Mesendoderm (in vitro differentiated cells): ENCODE measurements at regions not wholly inside any gene's neighbourhood (a gene's known extent, or its start where the extent isn't known, plus 50 kb on each side); places are given as distances from the start of the nearest gene placed in this dataset.

Experiments used
- DNase-seq: peaks from one replicate; pipeline ENCODE4 v3.0.0; 2013
- H2AK5ac ChIP-seq: 2 replicates; pipeline ENCODE4 v1.6.1; 2013; ENCODE audit warnings: low read length, inconsistent platforms
- H2BK120ac ChIP-seq: 2 replicates; pipeline ENCODE4 v1.6.1; 2013; ENCODE audit warnings: low read depth, mild to moderate bottlenecking, low read length, moderate library complexity, mixed read lengths
- H2BK15ac ChIP-seq: replicated peaks from 2 replicates; pipeline ENCODE4 v1.6.1; 2013; ENCODE audit warnings: low read depth, mild to moderate bottlenecking, moderate library complexity
- H2BK5ac ChIP-seq: 2 replicates; pipeline ENCODE4 v1.6.1; 2013; ENCODE audit warnings: low read length, inconsistent platforms
- H3K18ac ChIP-seq: 2 replicates; pipeline ENCODE4 v1.6.1; 2013; ENCODE audit warnings: mild to moderate bottlenecking, low read length, mixed read lengths
- H3K23ac ChIP-seq: one replicate; pipeline ENCODE4 v1.6.1; 2013; ENCODE audit warnings: low read length
- H3K27ac ChIP-seq: 2 replicates; pipeline ENCODE4 v1.5.1; 2013; ENCODE audit warnings: low read depth, mild to moderate bottlenecking, inconsistent platforms, low read length, moderate library complexity
- H3K27me3 ChIP-seq: 2 replicates; pipeline ENCODE4 v1.6.1; 2013; ENCODE audit warnings: low read length, control low read depth, mild to moderate bottlenecking, inconsistent platforms; ENCODE audit not compliant: insufficient read depth, poor library complexity
- H3K36me3 ChIP-seq: 2 replicates; pipeline ENCODE4 v1.6.1; 2013; ENCODE audit warnings: low read length, inconsistent platforms; ENCODE audit not compliant: control insufficient read depth, insufficient read depth
- H3K4ac ChIP-seq: one replicate; pipeline ENCODE4 v1.6.1; 2013; ENCODE audit warnings: low read depth, mild to moderate bottlenecking, low read length, moderate library complexity
- H3K4me1 ChIP-seq: 2 replicates; pipeline ENCODE4 v1.6.1; 2013; ENCODE audit warnings: low read depth, low read length, inconsistent platforms; ENCODE audit not compliant: control insufficient read depth
- H3K4me2 ChIP-seq: 2 replicates; pipeline ENCODE4 v1.6.1; 2013; ENCODE audit warnings: low read length
- H3K4me3 ChIP-seq: 2 replicates; pipeline ENCODE4 v1.5.1; 2013; ENCODE audit warnings: mild to moderate bottlenecking, low read length
- H3K56ac ChIP-seq: one replicate; pipeline ENCODE4 v1.6.1; 2013; ENCODE audit warnings: low read length
- H3K79me1 ChIP-seq: 2 replicates; pipeline ENCODE4 v1.6.1; 2013; ENCODE audit warnings: low read length, inconsistent platforms
- H3K79me2 ChIP-seq: 2 replicates; pipeline ENCODE4 v1.6.1; 2013; ENCODE audit warnings: mild to moderate bottlenecking, low read length; ENCODE audit not compliant: control insufficient read depth, insufficient read depth
- H3K9ac ChIP-seq: 2 replicates; pipeline ENCODE4 v1.6.1; 2013; ENCODE audit warnings: low read length, inconsistent platforms
- H4K5ac ChIP-seq: one replicate; pipeline ENCODE4 v1.6.1; 2013; ENCODE audit warnings: low read length
- H4K8ac ChIP-seq: one replicate; pipeline ENCODE4 v1.6.1; 2013; ENCODE audit warnings: low read depth, mild to moderate bottlenecking, control low read depth, low read length, moderate library complexity
- WGBS: extraction: QIAGEN DNeasy Blood & Tissue Kit; methylation state at CpG from one replicate; pipeline ENCODE4 v1.1.7; 2013; ENCODE audit warnings: low lambda C conversion rate, missing lambda C conversion rate; ENCODE audit not compliant: insufficient coverage; ENCODE audit errors: extremely low coverage; 5-methylcytosine and 5-hydroxymethylcytosine counted together

- Histone ChIP-seq H2AK5ac (no peak overlapping the region), H4K5ac (no peak overlapping the region), H3K4me2 (no peak overlapping the region), H3K79me1 (no peaks in the 10 kb centered on the region), H3K23ac (no peak overlapping the region), H3K4me3 (no peak overlapping the region), H3K4ac (no peak overlapping the region), H4K8ac (no peak overlapping the region), H3K27ac (no peak overlapping the region), H3K56ac (no peak overlapping the region), H3K18ac (no peak overlapping the region), H2BK15ac (no peak overlapping the region), H2BK5ac (no peak overlapping the region), H3K9ac (no peak overlapping the region), H3K36me3 (no peaks in the 10 kb centered on the region), H2BK120ac (no peak overlapping the region), H3K4me1 (no peaks in the 10 kb centered on the region), H3K27me3 (no peaks in the 10 kb centered on the region), H3K79me2 (no peaks in the 10 kb centered on the region)
- no peak for DNase-seq
- WGBS: no CpG with 5 or more reads among the region's 2 CpGs
These were observed 140.2 kb upstream of the OTOS start for GRCh38 chr2:240280621-240281020.

- no peak for DNase-seq
- WGBS: no CpG with 5 or more reads among the region's 13 CpGs
- Histone ChIP-seq H4K8ac (no peak overlapping the region), H2BK15ac (no peak overlapping the region), H3K36me3 (no peaks in the 10 kb centered on the region), H3K4ac (no peak overlapping the region), H3K4me2 (no peak overlapping the region), H2AK5ac (no peak overlapping the region), H3K56ac (no peak overlapping the region), H3K79me1 (no peaks in the 10 kb centered on the region), H3K27ac (no peak overlapping the region), H3K18ac (no peak overlapping the region), H3K79me2 (no peaks in the 10 kb centered on the region), H2BK120ac (no peak overlapping the region), H3K4me3 (no peak overlapping the region), H2BK5ac (no peak overlapping the region), H3K9ac (no peak overlapping the region), H3K23ac (no peak overlapping the region), H3K27me3 (no peaks in the 10 kb centered on the region), H4K5ac (no peak overlapping the region), H3K4me1 (no peaks in the 10 kb centered on the region)
These were observed 144.2 kb upstream of the OTOS start for GRCh38 chr2:240284503-240285259.

- Histone ChIP-seq H3K18ac (no peak overlapping the region), H2BK120ac (no peak overlapping the region), H2BK15ac (no peak overlapping the region), H2BK5ac (no peak overlapping the region), H3K9ac (no peak overlapping the region), H4K8ac (no peak overlapping the region), H3K4ac (no peak overlapping the region), H3K4me2 (no peak overlapping the region), H3K23ac (no peak overlapping the region), H3K27me3 (no peaks in the 10 kb centered on the region), H3K56ac (no peak overlapping the region), H4K5ac (no peak overlapping the region), H3K36me3 (no peaks in the 10 kb centered on the region), H2AK5ac (no peak overlapping the region), H3K79me2 (no peaks in the 10 kb centered on the region), H3K27ac (no peak overlapping the region), H3K4me3 (no peak overlapping the region), H3K79me1 (no peaks in the 10 kb centered on the region), H3K4me1 (no peaks in the 10 kb centered on the region)
- no peak for DNase-seq
- no CpG with 5 or more reads among the region's 4 CpGs for WGBS
These were observed 145.3 kb upstream of the OTOS start for GRCh38 chr2:240285725-240286124.

- Histone ChIP-seq H3K18ac (no peak overlapping the region), H3K79me2 (no peaks in the 10 kb centered on the region), H3K4ac (no peak overlapping the region), H3K27ac (no peak overlapping the region), H2BK5ac (no peak overlapping the region), H3K56ac (no peak overlapping the region), H3K4me3 (no peak overlapping the region), H3K9ac (no peak overlapping the region), H4K8ac (no peak overlapping the region), H3K4me2 (no peak overlapping the region), H3K23ac (no peak overlapping the region), H2BK15ac (no peak overlapping the region), H3K36me3 (no peaks in the 10 kb centered on the region), H4K5ac (no peak overlapping the region), H2AK5ac (no peak overlapping the region), H3K4me1 (no peaks in the 10 kb centered on the region), H3K79me1 (no peaks in the 10 kb centered on the region), H3K27me3 (no peaks in the 10 kb centered on the region), H2BK120ac (no peak overlapping the region)
- no CpG with 5 or more reads among the region's 6 CpGs for WGBS
- no peak for DNase-seq
These were observed 146.1 kb upstream of the OTOS start for GRCh38 chr2:240286596-240286995.

GRCh38 chr2:240287011-240287410, 146.6 kb upstream of the OTOS start:
- DNase-seq: no peak
- no peaks in the 10 kb centered on the region for H3K79me1 ChIP-seq
- H2BK15ac ChIP-seq: no peak overlapping the region
- no peak overlapping the region for H2AK5ac ChIP-seq
- no peak overlapping the region for H3K18ac ChIP-seq
- no peak overlapping the region for H3K4me2 ChIP-seq
- no peaks in the 10 kb centered on the region for H3K36me3 ChIP-seq
- no peak overlapping the region for H2BK120ac ChIP-seq
- no peaks in the 10 kb centered on the region for H3K4me1 ChIP-seq
- no peak overlapping the region for H3K56ac ChIP-seq
- H3K4ac ChIP-seq: no peak overlapping the region
- no peaks in the 10 kb centered on the region for H3K27me3 ChIP-seq
- H4K8ac ChIP-seq: no peak overlapping the region
- H3K23ac ChIP-seq: no peak overlapping the region
- no peak overlapping the region for H4K5ac ChIP-seq
- no peak overlapping the region for H3K9ac ChIP-seq
- H2BK5ac ChIP-seq: no peak overlapping the region
- WGBS: no CpG with 5 or more reads among the region's 14 CpGs
- no peaks in the 10 kb centered on the region for H3K79me2 ChIP-seq
- no peak overlapping the region for H3K4me3 ChIP-seq
- H3K27ac ChIP-seq: no peak overlapping the region

- no peak overlapping the region for H3K27ac ChIP-seq
- H3K56ac ChIP-seq: no peak overlapping the region
- no peak overlapping the region for H3K23ac ChIP-seq
- DNase-seq: no peak
- H3K36me3 ChIP-seq: no peaks in the 10 kb centered on the region
- WGBS: no CpG with 5 or more reads among the region's 11 CpGs
- H3K4ac ChIP-seq: no peak overlapping the region
- H3K27me3 ChIP-seq: no peaks in the 10 kb centered on the region
- H2AK5ac ChIP-seq: no peak overlapping the region
- H4K5ac ChIP-seq: no peak overlapping the region
- H2BK15ac ChIP-seq: no peak overlapping the region
- no peak overlapping the region for H4K8ac ChIP-seq
- H2BK120ac ChIP-seq: no peak overlapping the region
- H3K4me2 ChIP-seq: no peak overlapping the region
- H3K4me1 ChIP-seq: no peaks in the 10 kb centered on the region
- no peak overlapping the region for H3K9ac ChIP-seq
- H3K79me1 ChIP-seq: no peaks in the 10 kb centered on the region
- H2BK5ac ChIP-seq: no peak overlapping the region
- no peak overlapping the region for H3K4me3 ChIP-seq
- H3K18ac ChIP-seq: no peak overlapping the region
- no peaks in the 10 kb centered on the region for H3K79me2 ChIP-seq
These were observed 147.1 kb upstream of the OTOS start for GRCh38 chr2:240287496-240288086.
